GM23248 (cell line): ENCODE measurements at regions not wholly inside any gene's neighbourhood (a gene's known extent, or its start where the extent isn't known, plus 50 kb on each side); places are given as distances from the start of the nearest gene placed in this dataset.

Experiments
- EZH2 ChIP-seq: fragments of 200-600 bp; sonication (generic); IDR thresholded peaks from 2 replicates; pipeline ENCODE4 v1.6.1; 2018; ENCODE audit warnings: antibody characterized with exemption, mild to moderate bottlenecking; ENCODE audit not compliant: insufficient read depth, poor library complexity, severe bottlenecking
- EZH2phosphoT487 ChIP-seq: fragments of 200-600 bp; sonication (generic); IDR thresholded peaks from 2 replicates; pipeline ENCODE4 v1.6.1; 2018; ENCODE audit warnings: antibody characterized with exemption, moderate library complexity, mild to moderate bottlenecking, low read depth; ENCODE audit not compliant: insufficient read depth

GRCh38 chr10:105908701-105909100 lies 1255.8 kb downstream of the SORCS1 start:
- TF ChIP-seq EZH2 (no peak), EZH2phosphoT487 (no peak)
